CD14-positive monocyte (primary cell): ENCODE measurements at regions not wholly inside any gene's neighbourhood (a gene's known extent, or its start where the extent isn't known, plus 50 kb on each side); places are given as distances from the start of the nearest gene placed in this dataset.

Experiments used
- DNase-seq, 3 donors: peaks; one replicate each; pipeline ENCODE4 v3.0.0-alpha.2; 2011 to 2022
- H2AFZ ChIP-seq: 2 replicates; pipeline ENCODE4 v1.6.0; 2012; ENCODE audit warnings: mild to moderate bottlenecking, low read depth, low read length, inconsistent platforms; ENCODE audit not compliant: insufficient read depth, poor library complexity, severe bottlenecking
- H3K27ac ChIP-seq, 2 donors: 1 replicate in 1 of 2; 2 replicates in 1 of 2; pipeline ENCODE4 v1.5.1; 2012 to 2013; ENCODE audit warnings: low read length in 2 of 2, control low read depth in 1 of 2, inconsistent platforms in 1 of 2, low read depth in 1 of 2, mild to moderate bottlenecking in 1 of 2
- H3K27me3 ChIP-seq, 2 donors: one replicate each; pipeline versions ENCODE4 v1.6.0 to v1.6.1; 2011 to 2013; ENCODE audit warnings: low read length in 2 of 2; ENCODE audit not compliant: control insufficient read depth in 2 of 2, insufficient read depth in 2 of 2
- H3K36me3 ChIP-seq, 2 donors: replicated peaks in 1 of 2; 1 replicate in 1 of 2; 2 replicates in 1 of 2; pipeline versions ENCODE4 v1.5.1 to v1.6.1; 2012 to 2013; ENCODE audit warnings: low read length in 2 of 2, control low read depth in 1 of 2, inconsistent platforms in 1 of 2, mild to moderate bottlenecking in 1 of 2; ENCODE audit not compliant: insufficient read depth in 2 of 2, control insufficient read depth in 1 of 2
- H3K4me1 ChIP-seq, 2 donors: 1 replicate in 1 of 2; 2 replicates in 1 of 2; pipeline versions ENCODE4 v1.5.1 to v1.6.1; 2012 to 2013; ENCODE audit warnings: low read length in 2 of 2, control low read depth in 1 of 2, inconsistent platforms in 1 of 2, mild to moderate bottlenecking in 1 of 2, moderate library complexity in 1 of 2; ENCODE audit not compliant: insufficient read depth in 2 of 2, control insufficient read depth in 1 of 2
- H3K4me2 ChIP-seq: replicated peaks from 2 replicates; pipeline ENCODE3; 2012; ENCODE audit warnings: low read length, moderate library complexity, mild to moderate bottlenecking; ENCODE audit not compliant: poor library complexity, severe bottlenecking; ENCODE audit errors: extremely low read depth
- H3K4me3 ChIP-seq, 3 experiments: fragments of 200-600 bp in 1 of 3; sonication (generic) in 1 of 3; replicated peaks in 1 of 3; 1 replicate in 2 of 3; 2 replicates in 1 of 3; pipeline ENCODE4 v1.5.1; 2011 to 2013; ENCODE audit warnings: low read length in 3 of 3, mild to moderate bottlenecking in 3 of 3, control low read depth in 2 of 3, low read depth in 2 of 3, inconsistent platforms in 1 of 3, moderate library complexity in 1 of 3
- H3K79me2 ChIP-seq: 2 replicates; pipeline ENCODE4 v1.6.0; 2012; ENCODE audit warnings: mild to moderate bottlenecking, control low read depth, inconsistent platforms, low read length, moderate library complexity; ENCODE audit not compliant: insufficient read depth
- H3K9ac ChIP-seq: 2 replicates; pipeline ENCODE4 v1.6.0; 2017; ENCODE audit warnings: low read length, mild to moderate bottlenecking; ENCODE audit not compliant: insufficient read depth, poor library complexity, severe bottlenecking
- H3K9me3 ChIP-seq, 2 donors: replicated peaks in 1 of 2; 1 replicate in 1 of 2; 2 replicates in 1 of 2; pipeline versions ENCODE4 v1.5.1 to v1.6.1; 2012 to 2013; ENCODE audit warnings: low read length in 2 of 2, control low read depth in 1 of 2; ENCODE audit not compliant: control insufficient read depth in 1 of 2, insufficient read depth in 1 of 2
- H4K20me1 ChIP-seq: 2 replicates; pipeline ENCODE4 v1.6.0; 2012; ENCODE audit warnings: mild to moderate bottlenecking, low read length, control low read depth, moderate library complexity; ENCODE audit not compliant: insufficient read depth
- H3K27ac Mint-ChIP-seq, 7 donors: one replicate each; pipeline ENCODE4 v1.8.0; 2020; ENCODE audit warnings: mild to moderate bottlenecking in 7 of 7, mixed read lengths in 7 of 7, moderate library complexity in 6 of 7, inconsistent platforms in 2 of 7
- H3K27me3 Mint-ChIP-seq, 3 donors: one replicate each; pipeline ENCODE4 v1.8.0; 2021 to 2022; ENCODE audit warnings: low read depth in 3 of 3, mild to moderate bottlenecking in 3 of 3, mixed read lengths in 3 of 3, moderate library complexity in 3 of 3, inconsistent platforms in 1 of 3
- H3K36me3 Mint-ChIP-seq, 2 donors: one replicate each; pipeline ENCODE4 v1.8.0; 2020; ENCODE audit warnings: mixed read lengths in 2 of 2, inconsistent platforms in 1 of 2, mild to moderate bottlenecking in 1 of 2
- H3K4me1 Mint-ChIP-seq: one replicate; pipeline ENCODE4 v1.8.0; 2020; ENCODE audit warnings: mild to moderate bottlenecking, mixed read lengths
- H3K4me3 Mint-ChIP-seq, 2 donors: one replicate each; pipeline ENCODE4 v1.8.0; 2020; ENCODE audit warnings: mild to moderate bottlenecking in 2 of 2, mixed read lengths in 2 of 2, moderate library complexity in 1 of 2
- H3K9me3 Mint-ChIP-seq, 7 donors: one replicate each; pipeline ENCODE4 v1.8.0; 2020 to 2022; ENCODE audit warnings: mixed read lengths in 7 of 7, mild to moderate bottlenecking in 6 of 7, moderate library complexity in 6 of 7, inconsistent platforms in 2 of 7
- WGBS: methylation state at CpG from one replicate; pipeline ENCODE4 v1.1.5; 2013; ENCODE audit warnings: missing lambda C conversion rate; ENCODE audit not compliant: insufficient coverage; 5-methylcytosine and 5-hydroxymethylcytosine counted together
- intact Hi-C, 2 donors: fragments of 100-400 bp; cut with micrococcal nuclease; formaldehyde crosslinking; loops; one replicate each; pipeline versions ENCODE4 v1.15.0 to v1.15.1; 2023
- TF ChIP-seq, protein P1 (sequence below): fragments of 200-600 bp; IDR thresholded peaks from one replicate; pipeline ENCODE4 v1.8.0; 2022; ENCODE audit warnings: antibody characterized with exemption, mild to moderate bottlenecking

DNA sequence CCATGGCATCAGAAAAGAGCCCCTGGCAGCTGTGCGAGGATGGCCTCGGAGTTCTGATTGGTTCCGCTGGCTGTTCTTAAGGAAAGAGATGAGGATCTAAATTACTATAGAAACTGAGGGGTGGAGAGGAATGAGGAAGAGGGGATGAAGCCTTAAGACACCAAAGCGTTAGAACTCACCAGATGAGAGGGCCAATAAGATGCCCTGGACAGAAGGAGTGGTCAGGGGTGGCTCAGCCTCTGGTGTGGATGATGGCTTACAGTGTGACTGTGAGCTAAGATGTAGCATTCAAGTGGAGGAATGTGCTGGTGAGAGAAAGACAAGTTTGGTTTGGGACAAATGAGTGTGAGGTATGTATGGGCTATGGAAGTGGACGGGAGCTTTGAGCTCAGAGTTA, 97.8 kb downstream of the ZFP36L2 start:
- Histone ChIP-seq H3K4me3 (peak overlapping the region in 2 of 3 experiments; percentile 19 to 65), H3K9me3 (no peaks in the 10 kb centered on the region), H3K79me2 (peaks cover 16% of the 10 kb centered on the region), H3K4me1 (peaks cover 98 to 100% of the 10 kb centered on the region in 2 donors), H4K20me1 (no peaks in the 10 kb centered on the region), H3K9ac (peak overlapping the region; percentile 49), H2AFZ (no peak overlapping the region), H3K36me3 (no peaks in the 10 kb centered on the region), H3K27me3 (no peaks in the 10 kb centered on the region), H3K4me2 (peak overlapping the region; percentile 68), H3K27ac (peak overlapping the region; percentile 92 to 96)
- TF ChIP-seq, protein P1, sequence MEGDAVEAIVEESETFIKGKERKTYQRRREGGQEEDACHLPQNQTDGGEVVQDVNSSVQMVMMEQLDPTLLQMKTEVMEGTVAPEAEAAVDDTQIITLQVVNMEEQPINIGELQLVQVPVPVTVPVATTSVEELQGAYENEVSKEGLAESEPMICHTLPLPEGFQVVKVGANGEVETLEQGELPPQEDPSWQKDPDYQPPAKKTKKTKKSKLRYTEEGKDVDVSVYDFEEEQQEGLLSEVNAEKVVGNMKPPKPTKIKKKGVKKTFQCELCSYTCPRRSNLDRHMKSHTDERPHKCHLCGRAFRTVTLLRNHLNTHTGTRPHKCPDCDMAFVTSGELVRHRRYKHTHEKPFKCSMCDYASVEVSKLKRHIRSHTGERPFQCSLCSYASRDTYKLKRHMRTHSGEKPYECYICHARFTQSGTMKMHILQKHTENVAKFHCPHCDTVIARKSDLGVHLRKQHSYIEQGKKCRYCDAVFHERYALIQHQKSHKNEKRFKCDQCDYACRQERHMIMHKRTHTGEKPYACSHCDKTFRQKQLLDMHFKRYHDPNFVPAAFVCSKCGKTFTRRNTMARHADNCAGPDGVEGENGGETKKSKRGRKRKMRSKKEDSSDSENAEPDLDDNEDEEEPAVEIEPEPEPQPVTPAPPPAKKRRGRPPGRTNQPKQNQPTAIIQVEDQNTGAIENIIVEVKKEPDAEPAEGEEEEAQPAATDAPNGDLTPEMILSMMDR: no peak
- Mint-ChIP-seq H3K4me1 (peaks cover 98% of the 10 kb centered on the region), H3K27me3 (peaks cover 0 to 4% (median 0%) of the 10 kb centered on the region in 3 donors), H3K27ac (peak overlapping the region; percentile 92 to 99 (median 97)), H3K4me3 (peak overlapping the region; percentile 34 to 82), H3K36me3 (no peaks in the 10 kb centered on the region), H3K9me3 (peaks cover 0 to 3% (median 0%) of the 10 kb centered on the region in 7 donors)
- WGBS: 28% methylated on average over 4 of the region's 5 CpGs
- DNase-seq: peak in 2 of 3 donors; percentile 39 to 47
- intact Hi-C loops: loop anchor here (2.0 to 10.0 kb wide), 3 partner anchors 34 to 354 kb away; no protein-coding TSS in a partner anchor

DNA sequence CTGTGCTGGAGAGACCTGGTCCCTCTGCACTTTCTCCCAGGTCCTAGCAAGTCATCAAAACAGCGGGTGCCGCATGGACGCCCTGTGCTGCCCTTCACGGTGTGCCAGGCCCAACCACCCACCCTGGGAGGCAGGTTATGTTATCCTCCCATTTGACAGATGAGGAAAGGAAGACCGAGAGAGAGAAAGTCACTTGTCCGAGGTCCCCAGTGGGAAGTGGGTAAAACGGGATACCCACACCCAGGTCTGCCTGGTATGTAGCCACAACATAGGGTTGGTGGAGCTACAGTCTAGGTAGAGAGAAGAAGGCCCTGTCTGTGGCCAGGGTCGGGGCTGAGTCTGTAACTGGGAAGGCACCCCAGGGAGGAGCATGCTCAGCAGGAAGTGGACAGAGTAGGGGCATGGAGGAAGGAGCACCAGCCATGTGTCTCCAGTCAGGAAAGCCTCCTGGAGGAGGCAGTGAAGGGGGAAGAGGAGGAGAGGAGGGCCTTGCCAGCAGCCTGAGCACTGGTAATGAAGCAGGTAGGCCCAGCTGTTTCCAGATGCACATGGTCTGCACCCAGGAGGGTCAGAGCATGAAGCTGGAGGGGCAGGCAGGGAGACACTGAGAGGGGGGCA, 98.4 kb downstream of the ZFP36L2 start:
- H3K9ac ChIP-seq: peak overlapping the region; percentile 49
- H3K4me3 ChIP-seq: peak overlapping the region; percentile 6 to 65 (median 19)
- TF ChIP-seq, protein P1: no peak
- peaks cover 16% of the 10 kb centered on the region for H3K79me2 ChIP-seq
- H3K27ac ChIP-seq: peak overlapping the region; percentile 92 to 96
- Mint-ChIP-seq H3K9me3 (peaks cover 0 to 3% (median 0%) of the 10 kb centered on the region in 7 donors), H3K36me3 (no peaks in the 10 kb centered on the region), H3K4me1 (peaks cover 97% of the 10 kb centered on the region), H3K27ac (peak overlapping the region; percentile 92 to 99 (median 97)), H3K27me3 (peaks cover 0 to 4% (median 0%) of the 10 kb centered on the region in 3 donors), H3K4me3 (peak overlapping the region; percentile 34 to 82)
- H3K36me3 ChIP-seq: no peaks in the 10 kb centered on the region
- H3K27me3 ChIP-seq: no peaks in the 10 kb centered on the region
- peaks cover 98 to 100% of the 10 kb centered on the region in 2 donors for H3K4me1 ChIP-seq
- H3K4me2 ChIP-seq: peak overlapping the region; percentile 68
- WGBS: 0% methylated on average over 2 of the region's 8 CpGs
- H2AFZ ChIP-seq: no peak overlapping the region
- peak in 2 of 3 donors; percentile 23 to 33 for DNase-seq
- intact Hi-C loops: loop anchor here (2.0 to 10.0 kb wide), 3 partner anchors 35 to 354 kb away; no protein-coding TSS in a partner anchor
- H4K20me1 ChIP-seq: no peaks in the 10 kb centered on the region
- no peaks in the 10 kb centered on the region for H3K9me3 ChIP-seq
